Vagina (tissue), 2 donors: ENCODE measurements at regions not wholly inside any gene's neighbourhood (a gene's known extent, or its start where the extent isn't known, plus 50 kb on each side); places are given as distances from the start of the nearest gene placed in this dataset.

Source experiments
- POLR2A ChIP-seq, 2 donors: fragments of 450-650 bp; IDR thresholded peaks; one replicate each; pipeline ENCODE4 v1.6.1; 2017; ENCODE audit warnings: antibody characterized with exemption in 2 of 2, mild to moderate bottlenecking in 2 of 2, moderate library complexity in 2 of 2
- POLR2AphosphoS5 ChIP-seq, 2 donors: sonication (generic); formaldehyde crosslinking; IDR thresholded peaks; one replicate each; pipeline ENCODE4 v1.9.0; 2017; ENCODE audit warnings: antibody characterized with exemption in 2 of 2, mild to moderate bottlenecking in 2 of 2, low read depth in 1 of 2; ENCODE audit not compliant: insufficient read depth in 1 of 2
- TF ChIP-seq, protein P1 (sequence below), 3 experiments: fragments of 450-650 bp in 2 of 3; fragments of 200-600 bp in 1 of 3; sonication (generic) in 1 of 3; IDR thresholded peaks; one replicate each; pipeline ENCODE4 v1.5.1; 2017 to 2019; ENCODE audit warnings: antibody characterized with exemption in 3 of 3, mild to moderate bottlenecking in 2 of 3, moderate library complexity in 2 of 3

DNA sequence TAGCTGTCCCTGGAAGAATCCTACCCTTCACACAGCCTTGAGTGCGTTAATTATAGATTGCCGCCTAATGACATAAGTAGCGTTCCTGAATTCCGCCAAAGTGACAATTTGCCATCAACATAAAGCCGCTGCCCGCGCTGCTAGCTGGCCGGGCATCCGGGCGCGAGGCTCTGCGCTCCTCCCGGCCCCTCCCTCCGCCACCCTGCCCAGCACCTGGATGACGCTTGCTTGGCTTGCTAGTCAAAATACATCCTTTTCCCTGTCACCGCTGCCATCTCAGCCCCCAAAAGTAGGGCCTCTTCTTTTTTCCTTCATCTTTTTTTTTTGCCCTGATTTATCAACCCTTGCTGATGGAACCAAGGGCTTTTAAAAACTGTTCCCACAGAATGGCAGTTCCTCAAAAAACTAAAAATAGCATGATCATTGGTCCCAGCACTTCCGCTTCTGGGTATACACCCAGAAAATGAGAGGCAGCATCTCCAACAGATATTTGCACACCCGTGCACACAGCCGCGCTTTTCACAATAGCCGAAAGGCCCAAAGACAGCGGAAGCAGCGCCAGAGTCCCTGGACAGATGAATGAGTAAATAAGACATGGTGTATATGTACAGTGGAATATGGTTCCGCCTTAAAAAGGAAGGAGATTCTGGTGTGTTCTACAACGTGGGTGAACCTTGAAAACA lies 235.2 kb downstream of the BCL11B start:
- TF ChIP-seq, protein P1, sequence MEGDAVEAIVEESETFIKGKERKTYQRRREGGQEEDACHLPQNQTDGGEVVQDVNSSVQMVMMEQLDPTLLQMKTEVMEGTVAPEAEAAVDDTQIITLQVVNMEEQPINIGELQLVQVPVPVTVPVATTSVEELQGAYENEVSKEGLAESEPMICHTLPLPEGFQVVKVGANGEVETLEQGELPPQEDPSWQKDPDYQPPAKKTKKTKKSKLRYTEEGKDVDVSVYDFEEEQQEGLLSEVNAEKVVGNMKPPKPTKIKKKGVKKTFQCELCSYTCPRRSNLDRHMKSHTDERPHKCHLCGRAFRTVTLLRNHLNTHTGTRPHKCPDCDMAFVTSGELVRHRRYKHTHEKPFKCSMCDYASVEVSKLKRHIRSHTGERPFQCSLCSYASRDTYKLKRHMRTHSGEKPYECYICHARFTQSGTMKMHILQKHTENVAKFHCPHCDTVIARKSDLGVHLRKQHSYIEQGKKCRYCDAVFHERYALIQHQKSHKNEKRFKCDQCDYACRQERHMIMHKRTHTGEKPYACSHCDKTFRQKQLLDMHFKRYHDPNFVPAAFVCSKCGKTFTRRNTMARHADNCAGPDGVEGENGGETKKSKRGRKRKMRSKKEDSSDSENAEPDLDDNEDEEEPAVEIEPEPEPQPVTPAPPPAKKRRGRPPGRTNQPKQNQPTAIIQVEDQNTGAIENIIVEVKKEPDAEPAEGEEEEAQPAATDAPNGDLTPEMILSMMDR (IDR thresholded peaks at IDR 0.05), result no peak
- TF ChIP-seq POLR2AphosphoS5 (IDR thresholded peaks at IDR 0.05; ENCODE audit: insufficient read depth in 1 of 2, low read depth in 1 of 2) (no peak), POLR2A (IDR thresholded peaks at IDR 0.05) (no peak)
